ENCODE measurements at regions not wholly inside any gene's neighbourhood (a gene's known extent, or its start where the extent isn't known, plus 50 kb on each side); places are given as distances from the start of the nearest gene placed in this dataset.

DNA sequence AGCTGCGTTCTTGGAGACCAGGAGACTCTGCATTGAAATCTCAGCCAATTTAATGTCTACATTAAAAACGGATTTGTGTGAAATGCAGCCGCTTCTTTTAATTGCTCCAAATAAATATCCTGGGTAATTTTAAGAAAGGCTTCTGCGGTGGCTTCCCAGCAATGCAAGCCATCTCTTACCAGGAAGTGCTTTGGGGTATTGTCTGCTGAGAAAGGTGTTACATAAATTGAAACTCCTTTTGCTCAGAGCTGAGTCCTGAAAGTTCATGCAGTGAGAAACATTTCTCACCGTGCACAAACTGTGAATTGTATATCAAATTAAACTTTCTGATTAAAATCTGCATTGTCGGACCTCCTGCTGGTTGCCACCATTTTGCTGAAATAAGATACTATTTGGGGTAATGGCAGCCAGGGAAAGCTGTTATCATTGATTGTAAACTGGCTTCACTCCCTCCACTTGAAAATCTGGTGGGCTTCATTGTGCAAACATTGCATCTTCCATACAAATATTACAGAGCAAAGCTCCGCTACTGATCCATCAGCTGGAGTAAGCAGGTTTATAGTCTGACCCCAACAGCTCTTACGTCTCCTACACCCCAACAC lies 59.5 kb downstream of the ZIC5 start:
- DNase-seq (ENCODE audit: low read depth in 2 of 2), result no peak

DNA sequence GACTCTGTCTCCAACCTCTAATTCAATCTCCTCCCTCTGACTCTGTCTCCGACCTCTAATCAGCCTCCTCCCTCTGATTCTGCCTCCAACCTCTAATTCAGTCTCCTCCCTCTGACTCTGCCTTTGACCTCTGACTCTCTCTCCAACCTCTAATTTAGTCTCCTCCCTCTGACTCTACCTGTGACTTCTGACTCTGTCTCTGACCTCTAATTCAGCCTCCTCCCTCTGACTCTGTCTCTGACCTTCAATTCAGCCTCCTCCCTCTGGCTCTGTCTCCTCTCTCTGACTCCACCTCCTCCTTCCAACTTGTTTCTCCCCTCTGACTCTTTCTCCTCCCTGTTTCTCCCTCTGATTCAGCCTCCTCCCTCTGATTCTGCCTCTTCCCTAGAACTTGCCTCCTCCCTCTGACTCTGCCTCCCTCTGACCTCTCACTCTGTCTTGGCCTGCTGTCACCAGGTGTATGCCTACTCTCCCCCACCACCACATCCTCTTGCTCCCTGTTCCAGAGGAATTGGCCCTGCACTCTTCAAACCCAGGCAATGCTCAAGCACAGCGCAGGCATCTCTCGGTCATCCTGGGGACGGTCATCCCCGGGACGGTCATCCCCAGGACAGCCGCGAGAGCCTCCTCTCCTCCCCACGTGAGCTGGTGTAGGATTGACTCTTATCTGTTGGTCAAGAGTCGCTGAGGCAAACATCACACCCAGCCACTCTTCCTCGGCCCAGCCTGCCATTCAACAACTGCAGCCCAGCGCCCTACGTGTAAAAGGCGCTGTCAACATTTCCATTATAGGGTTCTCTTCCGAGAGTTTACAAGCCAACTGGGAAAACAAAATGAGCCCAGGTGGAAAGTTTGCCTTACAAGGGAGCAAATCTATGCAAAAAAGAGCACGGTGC lies 60.2 kb downstream of the ZIC5 start:
- DNase-seq (ENCODE audit: low read depth in 2 of 2), result no peak

DNA sequence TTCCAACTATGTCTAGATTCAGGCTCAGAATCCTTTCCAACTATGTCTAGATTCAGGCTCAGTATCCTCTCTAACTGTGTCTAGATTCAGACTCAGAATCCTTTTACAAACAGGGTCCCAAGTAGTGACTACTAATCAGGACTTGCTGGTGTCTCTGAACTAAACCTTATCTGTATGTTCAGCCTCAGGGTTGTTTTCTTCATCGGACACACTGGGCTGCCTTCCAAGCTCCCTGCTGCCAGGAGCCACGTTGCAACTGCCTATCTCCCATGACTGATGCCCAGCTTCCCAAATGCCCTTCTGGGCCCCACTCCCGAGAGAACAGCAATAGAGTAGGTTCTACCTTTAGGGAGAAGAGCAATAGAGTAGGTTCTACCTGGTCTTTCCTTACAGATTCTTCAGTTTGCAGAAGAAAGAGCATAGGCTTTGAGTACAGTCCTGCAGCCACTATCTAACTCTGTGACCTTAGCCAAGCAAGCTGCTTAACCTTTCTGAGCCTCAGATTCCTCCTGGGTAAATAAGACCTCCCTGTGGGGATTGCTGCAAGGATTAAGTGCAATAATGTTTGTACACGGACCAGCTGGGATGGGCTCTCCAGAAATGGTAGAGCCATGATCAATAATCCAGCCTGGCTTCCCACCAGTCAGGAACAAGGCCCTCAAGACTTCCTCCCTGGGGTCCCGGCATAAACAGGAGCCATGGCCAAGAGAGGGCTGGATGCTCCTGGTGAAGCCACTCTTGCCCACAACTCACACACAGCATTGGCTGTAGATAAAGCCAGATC lies 61.5 kb downstream of the ZIC5 start:
- DNase-seq (ENCODE audit: low read depth in 2 of 2), result no peak

DNA sequence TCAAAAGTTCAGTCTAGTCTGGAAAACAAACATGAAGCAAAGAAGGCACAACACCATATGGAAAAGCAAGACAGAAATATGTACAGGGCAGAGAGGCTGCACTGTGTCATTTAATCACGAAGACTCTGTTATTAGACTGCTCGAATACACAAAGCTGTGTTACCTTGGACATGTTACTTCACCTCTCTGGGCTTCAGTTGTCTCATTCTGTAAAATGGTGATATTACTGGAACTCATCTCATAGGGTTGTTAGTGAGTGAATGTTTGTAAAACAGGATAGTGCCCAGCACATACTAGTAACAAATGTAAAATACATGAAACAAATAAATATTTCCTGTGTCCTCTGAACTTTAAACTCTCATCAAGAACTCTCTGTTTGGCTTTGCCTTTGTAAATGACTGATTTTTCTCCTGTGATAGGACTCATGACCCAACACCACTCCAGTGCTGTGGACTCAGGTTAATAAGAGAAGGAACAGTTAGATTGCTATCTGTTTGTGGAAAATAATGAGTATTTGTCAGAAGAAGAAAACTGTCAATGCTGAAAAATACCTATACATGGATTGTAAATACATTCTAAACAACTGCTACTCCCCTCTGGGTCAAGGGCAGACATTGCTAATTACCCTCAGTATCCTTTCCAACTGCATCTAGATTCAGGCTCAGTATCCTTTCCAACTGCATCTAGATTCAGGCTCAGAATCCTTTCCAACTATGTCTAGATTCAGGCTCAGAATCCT lies 62.3 kb downstream of the ZIC5 start:
- DNase-seq (ENCODE audit: low read depth in 2 of 2), result no peak

DNA sequence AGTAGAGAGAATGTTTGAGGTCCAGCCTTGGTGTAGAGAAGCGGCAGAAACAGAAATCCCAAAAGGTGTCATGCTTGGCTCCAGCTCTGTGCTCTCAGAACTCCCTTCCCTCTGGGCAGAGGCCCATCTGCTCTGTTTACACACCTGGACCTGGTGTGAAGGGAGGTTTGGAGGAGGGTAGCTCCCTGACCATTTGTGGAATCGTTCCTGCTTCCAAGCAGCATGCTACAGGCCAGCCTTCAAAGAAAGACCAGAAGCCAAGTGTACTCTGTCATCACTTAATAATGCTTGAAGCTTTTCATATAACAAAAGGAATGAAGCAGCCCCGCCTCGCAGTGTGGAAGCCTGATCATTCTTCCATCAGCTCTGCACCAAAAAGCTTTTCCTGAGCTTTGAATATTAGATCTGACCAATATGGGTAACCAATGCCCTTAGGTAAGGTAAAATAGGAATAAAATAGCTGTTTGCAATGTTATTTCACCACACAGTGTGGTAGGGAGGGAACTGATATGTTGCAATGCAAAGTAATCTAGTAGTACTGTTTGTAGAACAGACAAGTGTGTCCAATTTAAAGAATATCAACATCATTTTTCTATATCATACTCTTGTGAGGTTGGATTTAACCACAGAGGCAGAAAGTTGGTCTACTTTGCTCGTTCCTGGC lies 63.3 kb downstream of the ZIC5 start:
- DNase-seq (ENCODE audit: low read depth in 2 of 2), result no peak

DNA sequence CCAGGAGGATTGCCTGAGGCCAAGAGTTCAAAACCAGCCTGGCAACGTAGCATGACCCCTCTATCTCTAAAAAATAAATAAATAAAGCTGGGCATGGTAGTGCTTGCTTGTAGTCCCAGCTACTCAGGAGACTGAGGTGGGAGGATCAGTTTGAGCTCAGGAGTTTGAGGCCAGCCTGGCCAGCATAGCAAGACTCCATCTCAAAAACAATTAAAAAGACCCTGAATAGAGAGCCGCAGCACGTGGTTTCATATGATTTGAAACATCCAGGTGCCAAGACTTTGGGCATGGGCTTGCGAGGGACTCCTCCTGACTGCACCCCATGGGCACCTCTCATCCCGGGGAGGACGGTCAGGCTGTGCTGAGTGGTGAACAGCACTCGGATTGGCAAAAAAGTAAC lies 63.9 kb downstream of the ZIC5 start:
- DNase-seq (ENCODE audit: low read depth in 2 of 2), result no peak

DNA sequence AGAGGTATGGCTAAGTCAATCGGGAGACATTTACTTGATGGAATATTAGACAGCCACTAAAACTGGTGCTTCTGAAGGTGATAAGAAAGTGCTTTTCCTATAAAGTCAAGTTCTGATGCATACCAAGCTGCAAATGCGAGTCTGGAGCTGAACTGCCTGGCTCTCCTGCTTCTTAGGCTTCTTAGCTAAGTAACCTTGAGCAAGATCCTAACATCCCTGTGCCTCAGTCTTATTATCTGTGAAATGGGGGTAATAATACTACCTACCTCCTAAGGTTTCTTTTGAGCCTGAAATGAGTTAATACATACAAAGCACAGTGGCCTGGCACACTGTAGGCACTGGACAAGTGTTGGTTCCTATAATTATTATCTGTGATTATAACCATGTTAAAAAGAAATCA lies 64.5 kb downstream of the ZIC5 start:
- no peak for DNase-seq (ENCODE audit: low read depth in 2 of 2)

DNA sequence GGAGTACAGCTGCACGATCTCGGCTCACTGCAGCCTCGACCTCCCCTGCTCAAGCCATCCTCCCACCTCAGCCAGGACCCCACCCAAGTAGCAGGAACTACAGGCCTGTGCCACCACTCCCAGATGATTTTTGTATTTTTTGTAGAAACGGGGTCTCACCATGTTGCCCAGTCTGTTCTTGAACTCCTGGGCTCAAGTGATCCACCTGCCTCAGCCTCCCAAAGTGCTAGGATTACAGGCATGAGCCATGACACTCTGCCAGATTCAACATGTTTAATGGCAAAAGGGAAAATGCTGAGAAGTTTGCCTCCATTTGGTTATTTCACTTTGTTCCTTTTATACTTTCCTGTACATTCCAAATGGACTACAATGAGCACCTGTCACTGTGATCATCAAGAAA lies 65.8 kb downstream of the ZIC5 start:
- DNase-seq (ENCODE audit: low read depth in 2 of 2), result no peak

DNA sequence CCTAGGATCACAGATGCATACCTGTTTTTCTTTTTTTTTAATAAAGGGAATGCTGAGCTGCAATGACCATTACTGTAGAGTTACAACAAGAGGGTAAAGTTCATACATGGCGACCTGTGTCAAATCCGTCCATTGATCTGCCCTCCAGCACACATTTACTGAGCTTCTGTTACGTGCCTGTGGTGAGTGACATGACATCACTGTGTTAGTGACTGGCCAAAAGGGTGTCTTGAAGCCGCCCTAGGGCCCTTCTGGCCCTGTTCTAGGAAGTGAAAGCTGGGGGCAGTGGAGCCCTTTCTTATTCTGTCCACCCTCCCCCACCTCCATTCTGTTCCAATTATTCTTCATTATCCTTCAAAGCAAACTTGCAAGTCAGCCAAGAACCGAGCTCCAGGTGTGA lies 66.3 kb downstream of the ZIC5 start:
- no peak for DNase-seq (ENCODE audit: low read depth in 2 of 2)

DNA sequence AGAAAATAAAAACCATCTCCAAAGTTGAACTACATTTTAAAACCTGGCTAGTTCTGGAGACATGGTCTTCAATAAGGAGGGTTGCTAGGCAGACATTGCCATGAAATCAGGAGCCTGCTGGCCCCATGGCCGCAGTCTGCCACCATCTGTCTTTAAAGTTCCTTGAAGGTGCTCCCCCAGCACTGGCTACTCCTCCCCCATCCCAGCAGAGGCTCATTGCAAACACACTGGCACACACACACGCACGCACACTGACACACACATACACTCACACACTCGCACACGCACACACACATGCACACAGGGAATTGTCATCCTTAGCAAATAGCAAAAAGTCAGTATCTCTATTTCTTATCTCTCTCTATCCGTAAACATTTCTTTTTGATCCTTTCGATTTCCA lies 68.4 kb downstream of the ZIC5 start:
- DNase-seq (ENCODE audit: low read depth in 2 of 2), result no peak

DNA sequence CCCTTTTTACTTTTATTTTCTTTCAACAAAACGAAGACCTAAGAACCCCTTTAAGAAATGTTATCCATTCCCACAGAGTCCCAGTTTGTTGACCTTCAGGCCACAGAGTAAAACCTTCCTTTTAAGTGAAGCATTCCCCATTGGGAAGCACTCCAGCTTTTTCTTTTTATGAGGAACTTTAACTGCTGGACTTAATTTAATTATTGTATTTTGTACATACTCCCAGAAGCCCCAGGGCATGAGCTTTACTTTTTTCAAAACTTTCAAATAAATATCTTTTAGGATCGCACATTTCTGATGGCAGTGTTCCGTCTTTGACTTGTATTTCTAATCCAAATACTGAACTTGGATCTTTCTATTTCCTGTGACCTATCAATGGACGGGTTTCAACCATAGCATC lies 68.9 kb downstream of the ZIC5 start:
- DNase-seq (ENCODE audit: low read depth in 2 of 2), result no peak

DNA sequence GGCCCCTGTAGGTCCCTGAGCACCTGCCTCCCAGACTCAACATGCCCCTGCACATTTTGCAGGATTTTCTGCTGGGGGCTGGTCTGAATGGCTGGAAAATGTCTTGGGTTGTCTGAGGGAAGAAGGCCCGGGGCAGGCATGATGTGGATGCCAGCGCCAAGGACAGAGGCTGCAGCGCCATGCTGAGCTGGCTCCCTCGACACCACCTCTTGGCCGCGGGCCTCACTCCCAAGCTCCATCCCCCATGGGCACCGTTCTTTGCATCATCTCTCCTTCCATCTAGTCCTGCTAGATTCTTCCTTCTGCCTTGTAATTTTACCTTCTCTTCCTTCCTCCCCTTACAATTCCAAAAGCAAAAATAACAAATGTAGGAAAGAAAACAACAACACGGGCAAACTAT lies 70.6 kb downstream of the ZIC5 start:
- DNase-seq (ENCODE audit: low read depth in 2 of 2), result no peak

DNA sequence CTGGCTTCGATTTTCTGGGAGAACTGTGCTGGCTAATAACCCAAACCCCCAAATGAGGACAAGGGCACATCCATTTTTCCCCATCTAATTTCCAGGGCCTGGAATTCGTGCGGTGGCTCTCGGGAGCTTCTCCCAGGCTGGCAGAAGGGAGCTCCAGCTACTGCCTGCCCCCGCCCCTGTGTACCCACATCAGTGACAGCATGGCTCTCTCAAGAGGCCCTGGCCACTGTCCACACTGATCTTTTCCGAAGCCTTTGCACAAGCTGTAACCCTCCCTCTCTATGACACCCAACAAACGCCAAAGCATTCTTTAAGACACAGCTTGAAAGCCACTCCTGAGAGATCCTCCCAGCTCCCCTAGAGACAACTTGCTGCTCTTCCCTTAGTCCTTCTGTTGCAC lies 73.1 kb downstream of the ZIC5 start:
- no peak for DNase-seq (ENCODE audit: low read depth in 2 of 2)

DNA sequence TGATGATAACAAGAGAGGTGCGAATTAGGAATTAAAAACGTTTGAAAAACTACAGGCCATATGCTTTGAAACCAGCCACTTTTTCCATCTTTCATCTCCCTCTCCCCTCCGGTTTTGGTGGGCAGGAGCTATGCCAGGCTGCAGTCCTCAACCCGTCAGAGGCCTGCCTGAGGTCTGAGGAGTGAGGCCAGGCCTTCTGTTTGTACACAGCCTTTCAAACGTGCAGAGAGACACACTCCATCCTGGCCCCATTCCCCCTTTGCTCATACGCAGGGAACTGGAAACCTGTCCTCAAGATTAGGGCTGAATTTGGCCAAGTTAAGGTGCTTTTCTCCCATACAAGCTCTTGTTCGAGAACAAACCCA lies 74.5 kb downstream of the ZIC5 start:
- DNase-seq (ENCODE audit: low read depth in 2 of 2), result no peak

DNA sequence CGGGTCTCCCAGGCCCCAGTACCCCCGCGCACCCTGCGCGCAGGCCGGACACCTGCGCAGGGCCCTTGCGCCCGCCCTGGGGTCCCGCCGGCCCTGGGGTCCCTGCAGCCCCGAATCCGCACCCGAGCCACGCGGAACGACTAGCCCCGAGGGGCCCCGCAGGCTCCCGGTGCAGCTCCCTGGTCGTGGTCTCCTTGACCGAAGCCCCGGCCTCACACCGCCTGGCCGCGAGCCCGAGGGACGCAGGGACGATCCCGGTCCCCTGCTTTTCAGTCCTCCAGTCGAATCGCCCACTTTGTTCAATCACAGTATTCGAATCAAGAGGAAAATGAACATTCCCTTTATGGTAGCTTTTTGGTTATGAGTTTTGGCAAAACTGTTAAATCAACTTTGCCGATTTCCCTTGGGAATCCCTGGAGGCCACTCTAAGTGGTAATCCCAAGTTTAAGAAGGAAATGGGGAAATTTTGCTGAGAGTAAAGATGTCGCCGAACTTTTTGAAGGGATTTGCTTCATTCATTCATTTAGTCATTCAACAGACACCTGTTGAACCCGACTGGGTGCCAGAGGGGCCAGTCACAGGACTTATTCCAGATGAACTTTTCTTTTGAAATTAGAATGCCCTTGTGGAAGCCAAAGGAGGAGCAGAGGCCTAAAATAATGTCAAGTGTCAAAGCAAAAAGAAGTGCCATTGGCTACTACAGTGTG lies 75.0 kb downstream of the ZIC5 start:
- no peak for DNase-seq (ENCODE audit: low read depth in 2 of 2)

DNA sequence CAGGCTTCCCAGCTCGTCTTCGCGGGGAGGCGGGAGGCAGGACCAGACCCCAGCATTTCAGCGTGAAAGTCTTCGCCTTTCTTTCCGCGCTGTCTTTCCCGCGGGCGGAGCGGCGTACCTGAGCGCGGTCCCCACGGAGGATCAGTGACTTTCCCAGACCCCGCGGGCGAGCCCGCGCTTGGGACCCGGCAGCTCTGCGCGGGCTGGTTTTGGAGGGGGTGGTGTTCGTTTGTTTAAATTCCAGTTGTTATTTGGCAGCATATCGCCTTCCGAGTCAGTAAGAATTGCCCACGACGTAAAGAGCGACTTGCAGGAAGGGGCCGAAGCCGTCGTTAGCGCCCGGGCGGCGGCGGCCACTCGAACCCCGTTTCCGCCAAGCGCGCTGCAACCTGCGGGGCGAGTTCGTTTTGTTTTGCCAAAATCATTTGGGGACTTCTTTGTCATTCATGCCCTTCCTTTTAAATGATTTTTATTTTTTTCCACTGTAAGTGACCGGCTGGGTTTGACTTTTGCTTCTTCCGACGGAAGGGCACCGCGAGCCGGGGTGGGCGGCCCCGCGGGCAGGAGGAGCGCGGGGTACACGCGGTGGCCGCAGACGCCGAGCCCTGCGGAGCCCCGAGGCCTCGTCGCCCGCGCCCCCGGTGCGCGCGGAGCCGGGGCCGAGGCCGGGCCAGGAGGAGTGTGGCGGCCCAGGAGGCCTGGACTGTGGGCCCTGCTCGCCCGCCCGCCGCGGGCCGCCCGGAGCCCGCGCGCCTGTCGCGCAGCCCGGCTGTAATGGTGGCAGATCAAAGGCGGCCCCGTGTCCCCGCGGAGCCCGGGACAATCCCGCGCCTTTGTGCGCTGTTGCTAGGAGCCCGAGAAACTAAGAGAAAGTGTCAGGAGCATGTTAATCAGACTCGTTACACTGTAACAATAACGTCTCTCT lies 75.9 kb downstream of the ZIC5 start:
- DNase-seq (ENCODE audit: low read depth in 2 of 2), result no peak

DNA sequence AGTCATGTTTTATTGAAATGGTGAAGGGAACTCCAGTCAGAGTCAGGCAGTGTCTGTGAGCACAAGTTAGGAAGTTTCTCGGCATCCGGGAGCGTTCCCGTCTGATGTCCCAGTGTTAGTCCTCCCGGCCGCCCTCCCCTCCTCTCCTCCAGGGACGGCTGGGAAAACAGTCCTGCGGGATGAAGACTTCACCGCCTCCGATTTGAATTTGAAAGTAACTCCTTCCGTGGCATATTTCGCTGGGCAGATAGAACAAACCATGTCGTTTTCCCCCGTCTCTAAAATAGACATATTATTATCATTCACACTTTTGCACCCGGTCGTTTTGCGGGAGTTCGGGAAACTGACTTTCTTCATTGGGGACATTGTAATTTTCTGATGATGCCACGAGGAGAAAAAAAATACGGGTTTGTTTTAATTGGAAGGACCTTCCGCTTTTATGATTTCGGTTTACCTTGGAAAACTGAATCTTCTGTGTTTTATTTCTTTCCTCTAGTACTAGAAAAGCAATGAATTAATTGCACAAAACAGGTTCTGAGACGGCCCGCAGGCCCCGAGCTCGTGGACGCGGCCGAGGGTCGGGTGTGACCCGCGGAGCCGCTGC lies 76.6 kb downstream of the ZIC5 start:
- DNase-seq (ENCODE audit: low read depth in 2 of 2), result no peak

DNA sequence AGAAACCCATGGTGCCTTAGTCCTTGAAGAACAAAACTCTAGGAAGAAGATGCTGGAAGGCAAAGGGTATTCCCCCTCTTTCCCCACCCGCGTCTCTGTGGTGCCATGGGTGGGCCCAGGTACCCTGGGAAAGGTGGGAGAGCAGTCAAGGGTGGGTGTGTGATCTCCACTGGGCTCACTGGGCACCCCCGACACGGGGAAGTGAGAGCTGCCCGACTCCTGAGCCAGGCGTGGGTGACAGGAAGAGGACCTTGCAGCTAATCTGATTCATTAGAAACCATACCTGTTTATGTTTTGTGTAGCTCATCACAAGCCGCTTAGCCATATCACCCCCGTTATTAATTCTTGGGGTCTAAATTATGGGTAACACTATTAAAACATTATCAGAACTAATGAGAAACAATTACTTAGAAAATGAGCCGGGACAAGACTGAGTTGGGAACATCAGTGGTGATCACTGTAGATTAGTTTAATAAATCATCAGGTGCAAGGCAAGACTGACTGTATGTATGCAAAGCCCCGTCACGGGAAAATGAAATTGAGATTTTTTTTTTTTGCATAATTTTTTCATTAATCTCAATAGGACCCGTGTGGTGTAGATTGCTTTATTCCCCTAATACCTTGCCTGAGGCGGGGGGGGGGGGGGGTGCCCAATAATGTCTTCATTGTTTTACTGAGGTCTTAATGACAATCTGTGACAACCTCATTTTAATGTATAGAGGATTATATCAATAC lies 77.3 kb downstream of the ZIC5 start:
- DNase-seq (ENCODE audit: low read depth in 2 of 2), result no peak

DNA sequence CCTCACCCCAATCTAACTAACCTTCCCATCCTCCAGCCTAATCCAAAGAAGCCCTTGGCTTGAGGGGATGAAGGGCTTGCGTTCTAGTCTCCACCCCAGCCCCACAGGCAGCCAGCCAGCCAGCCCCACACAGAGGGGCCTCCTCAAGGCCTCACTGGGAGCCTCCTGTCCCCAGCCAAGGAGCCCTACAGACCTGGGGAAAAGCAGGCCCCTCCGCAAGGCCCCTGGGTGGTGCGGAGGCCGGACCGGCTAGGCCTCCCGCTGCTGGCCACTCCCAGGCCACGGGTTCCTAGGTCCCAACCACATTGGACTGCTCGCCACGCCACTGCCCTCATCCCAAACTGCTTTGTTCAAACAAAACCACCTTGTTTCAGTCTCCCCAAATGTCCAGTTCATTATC lies 78.0 kb downstream of the ZIC5 start:
- no peak for DNase-seq (ENCODE audit: low read depth in 2 of 2)

All from stimulated activated CD8-positive, alpha-beta memory T cell treated with anti-CD3 and anti-CD28 coated beads, Interleukin-15, amount 100 ng/mL, for 48 hours (primary cell).